ENCODE measurements at regions not wholly inside any gene's neighbourhood (a gene's known extent, or its start where the extent isn't known, plus 50 kb on each side); places are given as distances from the start of the nearest gene placed in this dataset.

- TF ChIP-seq CTCF (IDR thresholded peaks at IDR 0.05 in 4 of 5, conservative IDR thresholded peaks at IDR 0.05 in 1 of 5) (no peak), POLR2A (IDR thresholded peaks at IDR 0.05) (no peak)
These were observed 421.3 kb upstream of the NUPR2 start for GRCh38 chr7:56537477-56537876.
